Right cardiac atrium (tissue), 5 donors: ENCODE measurements at regions not wholly inside any gene's neighbourhood (a gene's known extent, or its start where the extent isn't known, plus 50 kb on each side); places are given as distances from the start of the nearest gene placed in this dataset.
A peak's percentile ranks its signal among the peaks of the same experiment; 100 is the strongest.

ENCODE experiments used
- ATAC-seq, 2 donors: fragments of 200-7000 bp; cut with Tn5 transposase; one replicate each; pipeline versions ENCODE4 v1.8.0 to v1.9.1; 2020; ENCODE audit warnings: moderate library complexity in 2 of 2, mild to moderate bottlenecking in 1 of 2
- DNase-seq, 3 donors: peaks; one replicate each; pipeline ENCODE4 v3.0.0-alpha.2; 2020
- H3K27ac ChIP-seq: one replicate; pipeline ENCODE4 v1.5.1; 2013; ENCODE audit warnings: mild to moderate bottlenecking, low read length, control low read depth, moderate library complexity
- H3K27me3 ChIP-seq: one replicate; pipeline ENCODE4 v1.6.1; 2013; ENCODE audit not compliant: control insufficient read depth, insufficient read depth
- H3K4me1 ChIP-seq: one replicate; pipeline ENCODE4 v1.6.1; 2013; ENCODE audit warnings: low read length; ENCODE audit not compliant: control insufficient read depth, insufficient read depth
- H3K4me3 ChIP-seq: one replicate; pipeline ENCODE4 v1.5.1; 2013; ENCODE audit warnings: low read length, control low read depth
- H3K9me3 ChIP-seq: one replicate; pipeline ENCODE4 v1.6.1; 2013; ENCODE audit warnings: low read length; ENCODE audit not compliant: control insufficient read depth
- WGBS: extraction: QIAGEN DNeasy Blood & Tissue Kit; methylation state at CpG from one replicate; pipeline ENCODE4 v1.1.7; 2013; 5-methylcytosine and 5-hydroxymethylcytosine counted together
- intact Hi-C, 4 donors: fragments of 100-400 bp; cut with DNase I; formaldehyde crosslinking; loops; one replicate each; pipeline versions ENCODE4 v1.11.0 to v1.14.0; 2022 to 2023
- donor health status: healthy with polysubstance abuse.
- donor health status: DM: no; HTN: yes; CAD: no.
- donor health status: DM: no; HTN: no; CAD: no.
- donor health status: DM: no; HTN: yes; CAD: no; lungs with severe emphysema.
- donor health status: DM: yes; HTN: yes; CAD: no.

DNA sequence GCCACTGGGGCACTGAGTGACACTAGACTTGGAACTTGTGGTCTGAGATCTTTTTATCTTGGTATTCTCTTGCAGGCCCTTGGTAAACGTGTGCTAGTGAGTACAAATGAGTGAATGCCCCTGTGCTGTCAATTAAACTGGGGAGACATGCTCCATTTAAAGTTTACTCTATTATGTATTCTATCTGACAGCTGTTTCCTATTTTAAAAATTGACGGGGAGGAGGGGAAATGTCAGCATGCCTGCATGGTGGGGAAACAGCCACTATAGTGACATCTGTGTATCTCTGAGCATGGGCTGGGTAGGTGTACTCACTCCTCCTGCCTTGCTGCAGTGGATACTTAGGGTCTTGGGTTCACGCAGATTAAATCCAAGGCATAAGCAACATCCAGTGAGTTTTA, 59.0 kb upstream of the IKBKE start:
- Histone ChIP-seq H3K9me3 (no peaks in the 10 kb centered on the region), H3K4me3 (no peak overlapping the region), H3K27me3 (no peaks in the 10 kb centered on the region), H3K27ac (no peak overlapping the region), H3K4me1 (no peaks in the 10 kb centered on the region)
- intact Hi-C loops, result no loop called here
- DNase-seq (no peak), ATAC-seq (no peak)
- WGBS, result 83% methylated on average over 3 of the region's 3 CpGs

DNA sequence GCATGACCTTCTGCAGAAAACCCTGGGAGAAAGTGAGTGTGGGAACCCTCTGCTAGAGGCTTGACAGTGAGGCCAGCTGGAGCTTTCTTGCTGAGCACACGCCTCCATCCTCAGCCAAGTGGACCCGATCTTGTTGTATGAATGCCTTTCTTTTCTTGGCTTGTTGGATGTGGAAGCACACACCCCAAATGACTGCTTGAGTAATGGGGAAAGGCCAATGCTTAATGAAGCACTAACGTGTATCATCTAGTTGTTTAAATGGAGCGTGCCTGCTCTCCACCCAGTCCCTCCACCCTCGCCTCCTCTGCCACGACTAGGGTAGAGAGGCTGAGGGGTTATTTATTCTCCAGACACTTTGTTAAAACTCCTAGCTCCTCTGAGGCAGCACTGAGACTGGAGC, 54.3 kb upstream of the IKBKE start:
- ATAC-seq, result peak in 1 of 2 donors; percentile 19
- no peaks in the 10 kb centered on the region for H3K27me3 ChIP-seq
- intact Hi-C loops, result no loop called here

DNA sequence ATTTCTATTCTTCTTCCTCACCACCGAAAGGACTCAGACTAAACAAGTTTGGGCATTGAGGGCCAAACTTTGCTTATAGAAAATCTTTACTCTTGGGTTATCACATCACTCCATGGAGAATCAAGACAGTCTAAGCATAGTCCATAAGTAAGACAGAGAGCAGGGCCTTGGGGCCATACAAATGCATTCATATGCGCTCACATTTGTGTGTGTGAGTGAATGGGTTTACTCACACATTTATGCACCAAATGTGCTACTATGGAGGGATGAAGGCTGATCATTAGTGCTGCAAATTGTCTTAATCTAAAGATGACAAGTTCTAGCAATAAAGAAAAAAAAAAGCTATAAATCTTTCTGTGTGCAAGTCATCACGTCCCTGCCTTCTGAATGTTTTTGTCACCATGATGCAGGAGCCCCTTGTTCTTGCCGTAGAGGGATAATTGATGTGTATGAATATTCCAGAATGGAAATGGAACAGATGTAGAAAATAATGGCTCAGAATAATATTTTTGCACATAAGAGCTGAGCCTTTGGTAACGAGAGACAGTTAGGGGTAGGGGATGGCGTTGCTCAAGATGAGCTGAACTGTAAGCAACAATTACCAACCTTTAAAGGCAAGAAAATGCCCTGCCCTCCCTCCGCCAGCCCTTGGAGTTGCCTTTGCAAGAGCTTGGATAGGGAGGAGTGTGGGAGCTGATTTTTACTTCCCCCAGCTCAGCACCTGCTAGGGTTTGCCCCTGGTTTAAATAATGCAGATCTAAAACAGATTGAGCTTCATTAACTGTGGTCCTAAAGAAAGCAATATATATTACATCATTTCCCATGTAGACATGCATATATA, 52.3 kb upstream of the IKBKE start:
- 96% methylated on average over 7 of the region's 7 CpGs for WGBS
- peaks cover 5% of the 10 kb centered on the region for H3K4me1 ChIP-seq
- H3K4me3 ChIP-seq, result no peak overlapping the region
- DNase-seq, result no peak
- no peak for ATAC-seq
- H3K9me3 ChIP-seq, result no peaks in the 10 kb centered on the region
- H3K27me3 ChIP-seq, result no peaks in the 10 kb centered on the region
- H3K27ac ChIP-seq, result no peak overlapping the region
- intact Hi-C loops, result no loop called here

More for the DNA sequence above, 54.3 kb upstream of the IKBKE start:
- DNase-seq, result no peak
- no peak overlapping the region for H3K27ac ChIP-seq
- H3K4me1 ChIP-seq, result peaks cover 5% of the 10 kb centered on the region
- H3K9me3 ChIP-seq, result no peaks in the 10 kb centered on the region
- WGBS, result 50% methylated on average over 6 of the region's 6 CpGs
- H3K4me3 ChIP-seq, result no peak overlapping the region

DNA sequence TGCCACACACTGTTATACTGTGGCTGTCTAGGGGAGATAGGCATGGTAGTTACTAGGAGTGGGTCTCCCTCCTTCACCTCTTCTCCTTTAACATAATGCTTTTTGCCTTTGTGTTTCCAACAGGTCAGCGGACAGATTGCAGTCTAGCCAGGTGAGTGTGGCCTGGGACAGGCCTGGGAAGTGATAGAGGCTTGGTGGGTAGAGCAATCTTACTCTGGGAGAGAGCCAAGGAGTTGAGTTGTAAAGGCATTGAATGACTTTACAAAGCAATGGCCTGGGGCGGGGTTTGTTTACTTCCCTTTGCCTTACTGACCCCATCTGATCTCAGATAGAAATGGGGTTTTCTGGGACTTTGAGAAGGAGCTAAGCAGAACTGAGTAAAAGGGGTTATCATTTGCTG, 51.0 kb upstream of the IKBKE start:
- Histone ChIP-seq H3K27ac (no peak overlapping the region), H3K4me3 (no peak overlapping the region), H3K9me3 (no peaks in the 10 kb centered on the region), H3K4me1 (peaks cover 5% of the 10 kb centered on the region), H3K27me3 (no peaks in the 10 kb centered on the region)
- DNase-seq (no peak), ATAC-seq (peak in 1 of 2 donors; percentile 57)
- WGBS, result 86% methylated on average over 2 of the region's 2 CpGs
- intact Hi-C loops, result no loop called here

DNA sequence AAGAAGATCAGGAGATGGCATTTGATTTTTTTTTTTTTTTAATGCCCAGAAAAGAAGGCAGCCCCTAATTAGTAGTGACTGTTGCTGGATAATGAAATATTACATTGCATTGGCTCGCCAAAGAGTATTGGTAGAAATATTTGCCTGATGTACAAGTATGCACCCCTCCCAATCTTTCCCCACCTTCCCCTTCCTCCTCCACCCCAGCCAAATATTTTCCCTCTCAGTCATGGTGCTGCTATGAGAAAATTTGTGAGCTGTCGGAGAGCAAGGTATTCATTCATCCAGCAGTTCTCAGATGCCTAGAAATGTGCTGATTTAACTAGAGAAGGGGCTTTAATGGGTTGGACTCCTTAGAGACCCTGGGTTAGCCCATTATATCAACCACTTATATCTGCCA, 50.5 kb upstream of the IKBKE start:
- intact Hi-C loops, result no loop called here
- peaks cover 5% of the 10 kb centered on the region for H3K4me1 ChIP-seq
- no peaks in the 10 kb centered on the region for H3K9me3 ChIP-seq
- H3K27me3 ChIP-seq, result no peaks in the 10 kb centered on the region
- ATAC-seq, result no peak
- DNase-seq, result no peak
- H3K27ac ChIP-seq, result no peak overlapping the region
- H3K4me3 ChIP-seq, result no peak overlapping the region
- 83% methylated on average over 2 of the region's 2 CpGs for WGBS

DNA sequence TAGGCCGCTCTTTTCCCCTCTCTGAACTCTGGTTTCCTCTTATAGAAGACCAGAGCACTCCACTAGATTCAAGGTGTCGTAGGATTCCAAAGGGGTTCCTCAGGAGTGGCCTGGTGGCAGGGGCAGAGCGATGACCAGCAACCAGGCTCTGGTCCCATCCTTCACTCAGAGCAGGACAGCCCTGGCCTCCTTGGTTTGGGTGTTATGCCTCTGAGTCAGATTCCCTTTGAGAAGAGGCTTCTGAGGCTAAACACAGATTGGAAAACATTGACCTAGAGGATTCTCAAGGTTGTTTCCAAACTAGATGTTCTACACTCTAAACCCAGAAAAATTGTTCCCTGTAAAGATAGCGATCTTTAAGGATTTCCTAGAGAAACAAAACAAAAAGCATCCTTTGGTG, 49.8 kb upstream of the IKBKE start:
- Histone ChIP-seq H3K27ac (no peak overlapping the region), H3K4me1 (peaks cover 5% of the 10 kb centered on the region), H3K4me3 (no peak overlapping the region), H3K27me3 (no peaks in the 10 kb centered on the region), H3K9me3 (no peaks in the 10 kb centered on the region)
- no peak for DNase-seq
- 94% methylated on average over 4 of the region's 4 CpGs for WGBS
- intact Hi-C loops, result no loop called here
- no peak for ATAC-seq
